CD4-positive, alpha-beta memory T cell (primary cell): ENCODE measurements at regions not wholly inside any gene's neighbourhood (a gene's known extent, or its start where the extent isn't known, plus 50 kb on each side); places are given as distances from the start of the nearest gene placed in this dataset.

ENCODE experiments used
- CTCF ChIA-PET: fragments of 350-600 bp; sonication (Branson Sonifier 250); formaldehyde crosslinking; loops from one replicate; lab custom pipeline; 2021; ENCODE audit warnings: inconsistent platforms; ENCODE audit not compliant: partially characterized antibody; lab: Charles Lee
- POLR2A ChIA-PET: fragments of 350-600 bp; sonication (Branson Sonifier 250); formaldehyde crosslinking; loops from one replicate; lab custom pipeline; 2021; ENCODE audit not compliant: partially characterized antibody; lab: Charles Lee
- DNase-seq, 5 donors: peaks; one replicate each; pipeline versions ENCODE4 v3.0.0 to v3.0.0-alpha.2; 2020 to 2022; ENCODE audit warnings: mixed read lengths in 1 of 5
- H3K27ac ChIP-seq: one replicate; pipeline ENCODE4 v1.7.0; 2013; ENCODE audit warnings: low read depth, low read length
- H3K27me3 ChIP-seq: 2 replicates; pipeline ENCODE4 v1.7.0; 2013; ENCODE audit warnings: mild to moderate bottlenecking, low read length, moderate library complexity; ENCODE audit not compliant: insufficient read depth
- H3K36me3 ChIP-seq: 2 replicates; pipeline ENCODE4 v1.7.0; 2013; ENCODE audit warnings: mild to moderate bottlenecking, low read length, moderate library complexity; ENCODE audit not compliant: insufficient read depth
- H3K4me1 ChIP-seq: 2 replicates; pipeline ENCODE4 v1.7.0; 2013; ENCODE audit warnings: mild to moderate bottlenecking, low read length, moderate library complexity; ENCODE audit not compliant: insufficient read depth
- H3K4me3 ChIP-seq, 2 donors: one replicate each; pipeline ENCODE4 v1.7.0; 2013; ENCODE audit warnings: low read length in 2 of 2, mild to moderate bottlenecking in 1 of 2
- H3K9me3 ChIP-seq, 2 donors: one replicate each; pipeline ENCODE4 v1.7.0; 2013; ENCODE audit warnings: low read length in 2 of 2, control low read depth in 1 of 2; ENCODE audit not compliant: control insufficient read depth in 1 of 2
- H3K27ac Mint-ChIP-seq, 7 donors: one replicate each; pipeline ENCODE4 v1.8.0; 2020 to 2021; ENCODE audit warnings: mixed read lengths in 7 of 7, mild to moderate bottlenecking in 6 of 7, inconsistent platforms in 3 of 7, moderate library complexity in 3 of 7
- H3K27me3 Mint-ChIP-seq, 2 donors: one replicate each; pipeline ENCODE4 v1.8.0; 2020 to 2021; ENCODE audit warnings: mixed read lengths in 2 of 2
- H3K36me3 Mint-ChIP-seq, 2 donors: one replicate each; pipeline ENCODE4 v1.8.0; 2020 to 2021; ENCODE audit warnings: mixed read lengths in 2 of 2, inconsistent platforms in 1 of 2, mild to moderate bottlenecking in 1 of 2
- H3K4me1 Mint-ChIP-seq, 4 donors: one replicate each; pipeline ENCODE4 v1.8.0; 2020 to 2021; ENCODE audit warnings: mixed read lengths in 4 of 4, mild to moderate bottlenecking in 1 of 4
- H3K4me3 Mint-ChIP-seq, 8 donors: one replicate each; pipeline ENCODE4 v1.8.0; 2020 to 2021; ENCODE audit warnings: mixed read lengths in 8 of 8, mild to moderate bottlenecking in 7 of 8, moderate library complexity in 6 of 8, inconsistent platforms in 3 of 8
- H3K9me3 Mint-ChIP-seq, 8 donors: one replicate each; pipeline ENCODE4 v1.8.0; 2020 to 2021; ENCODE audit warnings: mixed read lengths in 8 of 8, mild to moderate bottlenecking in 5 of 8, inconsistent platforms in 3 of 8, moderate library complexity in 1 of 8
- intact Hi-C: fragments of 100-400 bp; cut with micrococcal nuclease; formaldehyde crosslinking; loops from one replicate; pipeline ENCODE4 v1.15.1; 2023

DNA sequence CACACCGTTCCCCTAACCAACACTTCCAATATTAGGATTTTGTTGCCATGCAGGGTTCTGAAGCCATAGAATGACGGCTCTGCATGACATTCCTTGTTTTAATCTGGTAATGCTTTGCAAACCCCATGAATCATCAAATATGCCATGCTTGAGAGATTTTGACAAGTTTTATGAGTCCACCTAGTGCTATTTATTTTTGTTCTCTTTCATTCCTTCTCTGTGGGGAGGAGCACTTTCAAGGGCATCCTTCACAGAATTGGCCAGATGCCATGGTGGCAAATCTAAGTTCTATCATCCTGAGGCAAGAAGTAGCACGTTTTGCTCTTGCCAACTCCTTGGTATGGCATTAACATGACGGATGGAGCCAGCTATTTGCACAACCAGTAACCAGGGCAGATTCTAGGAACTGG lies 268.4 kb downstream of the FAM76B start:
- no peak for DNase-seq
- Histone ChIP-seq H3K36me3 (no peaks in the 10 kb centered on the region), H3K4me3 (no peak overlapping the region), H3K27ac (no peak overlapping the region), H3K27me3 (no peaks in the 10 kb centered on the region), H3K9me3 (no peaks in the 10 kb centered on the region), H3K4me1 (no peaks in the 10 kb centered on the region)
- Mint-ChIP-seq H3K27me3 (peaks cover 0 to 3% of the 10 kb centered on the region in 2 donors), H3K4me3 (no peak overlapping the region), H3K4me1 (no peaks in the 10 kb centered on the region), H3K36me3 (no peaks in the 10 kb centered on the region), H3K27ac (no peak overlapping the region), H3K9me3 (no peaks in the 10 kb centered on the region)
- ChIA-PET POLR2A (no interaction called here), CTCF (no interaction called here)
- intact Hi-C loops = no loop called here

DNA sequence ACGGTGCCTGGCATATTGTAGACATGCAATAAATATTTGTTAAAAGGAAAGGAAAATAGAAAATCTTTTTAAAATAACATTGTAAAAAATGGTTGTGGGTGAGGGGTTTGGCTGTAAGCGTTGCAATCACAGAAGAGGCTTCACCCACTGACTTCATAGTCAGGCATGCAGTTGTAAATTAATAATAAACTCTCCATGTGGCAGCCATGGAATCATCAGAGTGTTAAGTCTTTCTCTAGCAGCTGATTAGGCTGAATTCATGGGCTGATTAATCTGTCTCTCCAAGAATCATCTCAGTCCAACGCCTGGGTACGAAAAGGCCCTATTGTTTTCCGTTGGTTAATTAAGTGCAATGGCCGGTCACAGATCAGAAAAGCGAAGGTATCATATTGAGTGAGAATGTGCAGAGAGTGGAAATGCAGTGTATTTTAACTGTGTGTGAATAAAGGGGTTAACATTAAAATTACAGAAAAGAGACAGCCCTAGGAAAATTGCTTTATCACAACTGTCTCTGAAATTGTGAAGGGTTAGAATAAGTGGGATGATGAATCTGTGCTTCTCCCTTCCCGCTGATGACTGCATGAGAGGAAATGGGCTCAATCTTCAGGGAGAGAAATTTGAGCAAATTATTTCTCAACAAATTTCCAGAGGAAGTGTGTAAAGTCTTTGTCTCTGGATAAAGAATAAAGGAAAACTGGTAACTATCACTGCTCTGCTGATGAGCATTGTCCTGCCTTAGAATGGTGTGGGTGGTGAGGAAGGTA lies 269.0 kb downstream of the FAM76B start:
- ChIA-PET CTCF (no interaction called here), POLR2A (no interaction called here)
- H3K4me1 ChIP-seq = no peaks in the 10 kb centered on the region
- Mint-ChIP-seq H3K36me3 (no peaks in the 10 kb centered on the region), H3K9me3 (no peaks in the 10 kb centered on the region), H3K27ac (no peak overlapping the region), H3K4me1 (no peaks in the 10 kb centered on the region), H3K27me3 (peaks cover 1 to 3% of the 10 kb centered on the region in 2 donors), H3K4me3 (no peak overlapping the region)
- no peaks in the 10 kb centered on the region for H3K36me3 ChIP-seq
- no peak for DNase-seq
- H3K27me3 ChIP-seq = no peaks in the 10 kb centered on the region
- H3K27ac ChIP-seq = no peak overlapping the region
- H3K9me3 ChIP-seq = no peaks in the 10 kb centered on the region
- intact Hi-C loops = no loop called here
- no peak overlapping the region for H3K4me3 ChIP-seq

DNA sequence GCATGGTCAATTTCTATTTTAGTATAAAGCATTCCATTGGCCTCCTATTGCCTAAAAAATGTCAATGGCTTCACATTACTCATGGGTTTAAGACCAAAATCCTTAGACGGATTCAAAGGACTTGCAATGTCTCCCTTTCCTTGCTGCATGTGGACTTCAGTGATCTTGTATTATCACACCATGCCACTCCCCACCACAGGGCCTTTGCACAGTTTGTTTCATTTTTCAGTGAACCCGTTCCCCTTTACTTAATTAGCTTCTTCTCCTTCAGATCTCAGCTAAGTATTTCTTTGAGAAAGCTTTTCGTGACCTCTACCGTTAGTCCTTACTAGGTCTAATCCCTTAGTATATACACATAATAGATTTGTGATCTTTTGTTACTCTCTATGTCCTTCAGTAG lies 269.7 kb downstream of the FAM76B start:
- no peak for DNase-seq
- no peaks in the 10 kb centered on the region for H3K4me1 ChIP-seq
- intact Hi-C loops = no loop called here
- H3K27ac Mint-ChIP-seq = no peak overlapping the region
- no peaks in the 10 kb centered on the region for H3K4me1 Mint-ChIP-seq
- H3K27ac ChIP-seq = no peak overlapping the region
- H3K4me3 ChIP-seq = no peak overlapping the region
- CTCF ChIA-PET = no interaction called here
- no peaks in the 10 kb centered on the region for H3K27me3 ChIP-seq
- no peaks in the 10 kb centered on the region for H3K9me3 ChIP-seq
- no peaks in the 10 kb centered on the region for H3K36me3 ChIP-seq
- POLR2A ChIA-PET = no interaction called here
- H3K9me3 Mint-ChIP-seq = no peaks in the 10 kb centered on the region
- H3K36me3 Mint-ChIP-seq = no peaks in the 10 kb centered on the region
- no peak overlapping the region for H3K4me3 Mint-ChIP-seq
- peaks cover 1 to 3% of the 10 kb centered on the region in 2 donors for H3K27me3 Mint-ChIP-seq

DNA sequence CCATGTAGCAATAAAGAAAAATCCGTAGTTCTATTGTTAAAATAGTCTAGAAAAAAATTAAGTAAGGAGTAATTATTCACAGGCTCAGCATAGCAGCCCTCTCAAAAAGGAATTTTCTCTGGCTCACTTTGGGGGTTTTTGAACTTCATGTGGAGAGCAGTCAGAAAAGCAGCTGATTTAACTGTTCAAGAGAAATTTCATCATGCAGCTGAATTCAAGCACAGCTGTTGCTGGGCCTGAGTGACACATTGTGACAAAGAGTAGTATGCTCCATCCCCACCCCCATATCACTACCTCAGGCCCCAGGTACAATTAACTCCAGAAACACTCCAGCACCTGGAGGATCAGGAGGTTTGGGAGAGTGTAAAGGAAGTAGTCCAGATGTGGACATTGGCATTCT lies 272.1 kb downstream of the FAM76B start:
- DNase-seq = no peak
- intact Hi-C loops = no loop called here
- Mint-ChIP-seq H3K36me3 (no peaks in the 10 kb centered on the region), H3K27me3 (peaks cover 1 to 3% of the 10 kb centered on the region in 2 donors), H3K4me1 (no peaks in the 10 kb centered on the region), H3K9me3 (no peaks in the 10 kb centered on the region), H3K27ac (no peak overlapping the region), H3K4me3 (no peak overlapping the region)
- Histone ChIP-seq H3K4me3 (no peak overlapping the region), H3K27ac (no peak overlapping the region), H3K36me3 (no peaks in the 10 kb centered on the region), H3K9me3 (no peaks in the 10 kb centered on the region), H3K4me1 (no peaks in the 10 kb centered on the region), H3K27me3 (no peaks in the 10 kb centered on the region)
- ChIA-PET CTCF (interaction anchor here (1.2 kb wide), 1 partner anchor 188 kb away, joined by 5 read pairs; no protein-coding TSS in a partner anchor), POLR2A (no interaction called here)

DNA sequence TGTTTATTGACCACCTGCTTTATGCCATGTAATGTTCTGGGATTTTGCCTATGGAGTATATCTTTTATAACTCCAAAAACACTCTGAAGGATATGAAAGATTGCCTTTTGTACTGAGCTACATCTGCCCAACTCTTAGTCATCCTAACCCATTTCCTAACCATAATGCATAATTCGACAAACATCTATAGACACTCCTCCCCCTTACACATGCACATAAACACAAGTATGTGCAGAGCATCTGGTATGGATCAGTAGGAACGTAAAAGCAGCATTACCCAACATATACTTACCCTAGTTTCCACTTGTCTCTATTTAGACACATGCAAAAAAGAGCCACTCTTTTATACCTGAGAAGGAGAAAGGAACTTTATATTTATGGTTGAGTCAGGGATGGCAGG lies 272.8 kb downstream of the FAM76B start:
- H3K27ac Mint-ChIP-seq = no peak overlapping the region
- no peak for DNase-seq
- peaks cover 1 to 3% of the 10 kb centered on the region in 2 donors for H3K27me3 Mint-ChIP-seq
- no peaks in the 10 kb centered on the region for H3K36me3 Mint-ChIP-seq
- H3K4me3 ChIP-seq = no peak overlapping the region
- ChIA-PET POLR2A (no interaction called here), CTCF (no interaction called here)
- intact Hi-C loops = no loop called here
- H3K4me1 ChIP-seq = no peaks in the 10 kb centered on the region
- H3K4me3 Mint-ChIP-seq = no peak overlapping the region
- no peaks in the 10 kb centered on the region for H3K9me3 Mint-ChIP-seq
- no peak overlapping the region for H3K27ac ChIP-seq
- no peaks in the 10 kb centered on the region for H3K9me3 ChIP-seq
- no peaks in the 10 kb centered on the region for H3K4me1 Mint-ChIP-seq
- no peaks in the 10 kb centered on the region for H3K27me3 ChIP-seq
- no peaks in the 10 kb centered on the region for H3K36me3 ChIP-seq

DNA sequence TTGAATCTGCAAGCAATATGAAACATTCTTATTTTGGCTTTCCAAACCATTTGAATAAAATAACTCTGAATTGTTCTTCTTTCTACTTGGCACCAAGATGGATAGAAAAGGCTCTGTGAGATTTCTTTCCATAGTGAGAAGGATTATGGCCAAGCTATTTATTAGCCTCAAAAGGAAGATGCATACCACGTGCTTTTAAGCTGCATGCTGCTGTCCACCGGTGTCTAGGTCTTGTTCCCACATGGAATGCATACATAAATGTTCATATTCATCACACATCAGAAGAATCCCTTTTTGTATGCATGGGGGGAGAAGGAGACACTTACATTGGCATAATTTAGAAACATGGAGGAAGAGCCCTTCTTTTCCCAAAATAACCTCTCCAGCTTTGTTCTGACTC lies 273.4 kb downstream of the FAM76B start:
- no peaks in the 10 kb centered on the region for H3K36me3 ChIP-seq
- H3K9me3 ChIP-seq = no peaks in the 10 kb centered on the region
- H3K27me3 ChIP-seq = no peaks in the 10 kb centered on the region
- H3K4me1 ChIP-seq = no peaks in the 10 kb centered on the region
- no peak for DNase-seq
- intact Hi-C loops = no loop called here
- H3K4me1 Mint-ChIP-seq = no peaks in the 10 kb centered on the region
- peaks cover 1 to 3% of the 10 kb centered on the region in 2 donors for H3K27me3 Mint-ChIP-seq
- H3K36me3 Mint-ChIP-seq = no peaks in the 10 kb centered on the region
- no peaks in the 10 kb centered on the region for H3K9me3 Mint-ChIP-seq
- no peak overlapping the region for H3K4me3 Mint-ChIP-seq
- H3K27ac Mint-ChIP-seq = no peak overlapping the region
- no peak overlapping the region for H3K27ac ChIP-seq
- CTCF ChIA-PET = no interaction called here
- POLR2A ChIA-PET = no interaction called here
- H3K4me3 ChIP-seq = no peak overlapping the region

DNA sequence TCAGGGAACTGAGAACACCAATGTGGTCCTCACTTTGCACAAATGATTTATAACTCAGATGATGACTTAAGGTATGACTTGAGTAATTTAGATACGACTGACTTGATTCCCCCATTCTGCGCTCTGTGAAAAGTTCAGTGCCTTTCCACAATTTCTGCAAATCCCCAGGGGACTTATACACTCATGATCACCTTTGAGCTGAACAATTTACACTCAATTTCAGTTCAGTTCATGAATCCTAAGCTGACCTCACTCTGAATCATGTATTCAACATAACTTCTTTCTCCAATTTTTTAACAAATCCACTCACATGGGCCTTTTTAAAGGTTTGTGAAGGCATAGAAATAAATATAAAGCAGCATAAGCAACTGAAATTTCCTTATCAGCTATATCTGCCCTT lies 274.2 kb downstream of the FAM76B start:
- Histone ChIP-seq H3K9me3 (no peaks in the 10 kb centered on the region), H3K36me3 (no peaks in the 10 kb centered on the region), H3K27ac (no peak overlapping the region), H3K27me3 (no peaks in the 10 kb centered on the region), H3K4me3 (no peak overlapping the region), H3K4me1 (no peaks in the 10 kb centered on the region)
- Mint-ChIP-seq H3K36me3 (no peaks in the 10 kb centered on the region), H3K4me3 (no peak overlapping the region), H3K27me3 (peaks cover 1 to 3% of the 10 kb centered on the region in 2 donors), H3K9me3 (no peaks in the 10 kb centered on the region), H3K27ac (no peak overlapping the region), H3K4me1 (no peaks in the 10 kb centered on the region)
- ChIA-PET CTCF (no interaction called here), POLR2A (no interaction called here)
- no peak for DNase-seq
- intact Hi-C loops = no loop called here
